ENCODE measurements at regions not wholly inside any gene's neighbourhood (a gene's known extent, or its start where the extent isn't known, plus 50 kb on each side); places are given as distances from the start of the nearest gene placed in this dataset.
"Not testable (repeated sequence)": the region's sequence is repeated elsewhere in the genome, so short reads cannot be mapped to it uniquely, and the experiment has no call there.

DNA sequence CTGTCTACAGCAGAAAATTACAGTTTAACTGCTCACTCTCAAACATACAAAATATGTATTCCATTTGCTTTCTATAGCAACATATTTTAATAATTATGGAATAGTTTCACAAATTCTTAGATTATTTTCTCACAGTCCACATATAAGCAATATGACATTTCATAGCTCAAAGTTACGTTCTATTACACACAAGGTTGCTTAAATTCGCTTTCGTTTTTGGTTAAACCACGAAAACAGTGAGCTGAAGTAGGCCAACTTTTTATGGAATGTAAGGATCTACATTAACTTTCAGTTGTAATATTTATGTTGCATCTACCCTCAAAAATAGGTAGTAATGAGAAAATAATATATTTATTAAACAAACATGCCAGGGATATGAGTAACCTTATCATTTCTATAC lies 966.0 kb upstream of the ACO1 start:
- in situ Hi-C loops (cut with HindIII; ENCODE audit: low pct_ligation_motif_present, low pct_unique_long_range_greater_than_20kb, low sequenced_read_pairs), result no loop called here

GRCh38 chr9:31443630-31444457 lies 940.6 kb upstream of the ACO1 start:
- in situ Hi-C loops (cut with HindIII; ENCODE audit: low pct_ligation_motif_present, low pct_unique_long_range_greater_than_20kb, low sequenced_read_pairs), result not testable (repeated sequence)
- peak; percentile 19 for DNase-seq

More for the DNA sequence above, 966.0 kb upstream of the ACO1 start:
- no peak for DNase-seq

GRCh38 chr9:31445357-31445756 lies 939.1 kb upstream of the ACO1 start:
- no peak for DNase-seq
- in situ Hi-C loops (cut with HindIII; ENCODE audit: low pct_ligation_motif_present, low pct_unique_long_range_greater_than_20kb, low sequenced_read_pairs), result no loop called here

DNA sequence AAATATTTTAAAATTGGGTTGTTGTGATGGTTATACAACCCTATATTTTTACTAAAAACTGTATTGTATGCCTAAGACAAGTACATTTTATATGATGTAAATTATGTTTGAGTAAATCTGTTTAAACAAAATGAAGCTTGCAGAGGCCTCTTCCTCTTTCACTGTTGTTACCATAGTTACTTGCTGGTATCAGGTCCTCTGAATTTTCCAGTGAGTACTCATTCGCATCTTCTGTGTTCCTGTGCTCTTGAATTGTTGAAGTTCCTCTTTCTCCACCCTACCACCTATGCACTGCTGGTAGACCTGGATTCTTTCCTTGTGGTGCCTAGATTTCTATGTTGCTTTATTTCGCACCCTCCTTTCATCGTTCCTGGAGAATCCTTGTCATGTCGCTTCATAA lies 938.5 kb upstream of the ACO1 start:
- in situ Hi-C loops (cut with HindIII; ENCODE audit: low pct_ligation_motif_present, low pct_unique_long_range_greater_than_20kb, low sequenced_read_pairs), result no loop called here
- no peak for DNase-seq

DNA sequence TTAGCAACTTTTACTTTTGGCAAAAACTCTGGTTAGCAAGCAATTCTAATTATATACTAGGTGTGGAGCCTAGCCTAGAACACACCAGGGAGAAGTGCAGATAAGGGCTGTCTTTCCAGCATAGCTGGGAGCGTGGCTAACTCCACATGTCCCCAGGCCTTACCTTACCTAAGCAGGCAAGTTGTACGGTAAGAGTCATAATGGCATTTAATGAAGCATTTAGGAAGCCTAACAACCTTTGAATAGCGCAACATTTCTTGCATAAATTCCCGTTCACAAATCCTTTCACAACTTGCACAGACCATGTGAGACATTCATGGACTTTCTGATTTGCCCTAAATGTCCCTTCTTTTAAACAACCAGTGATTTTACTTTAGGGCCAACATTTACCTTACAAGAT lies 917.4 kb upstream of the ACO1 start:
- DNase-seq, result no peak

GRCh38 chr9:31470051-31470450 lies 914.4 kb upstream of the ACO1 start:
- in situ Hi-C loops (cut with HindIII; ENCODE audit: low pct_ligation_motif_present, low pct_unique_long_range_greater_than_20kb, low sequenced_read_pairs), result no loop called here
- no peak for DNase-seq

More for the DNA sequence above, 917.4 kb upstream of the ACO1 start:
- in situ Hi-C loops (cut with HindIII; ENCODE audit: low pct_ligation_motif_present, low pct_unique_long_range_greater_than_20kb, low sequenced_read_pairs), result no loop called here

DNA sequence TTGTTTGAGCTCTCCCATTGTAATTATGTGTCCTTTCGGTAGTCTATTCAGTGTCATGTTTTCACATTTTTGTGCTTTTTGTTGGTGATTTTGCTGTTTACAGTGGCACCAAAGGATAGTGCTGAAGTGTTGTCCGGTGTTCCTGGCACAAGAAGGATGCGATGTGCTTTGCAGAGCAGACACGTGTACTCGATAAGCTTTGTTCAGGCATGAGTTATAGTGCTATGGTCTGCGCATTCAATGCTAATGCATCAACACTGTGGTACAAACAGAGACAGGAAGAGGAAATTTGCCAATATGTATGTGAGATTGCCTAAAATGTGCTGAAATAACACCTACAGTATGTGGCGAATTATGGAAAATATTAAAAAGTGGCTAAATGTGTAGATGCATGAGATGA lies 913.4 kb upstream of the ACO1 start:
- in situ Hi-C loops (cut with HindIII; ENCODE audit: low pct_ligation_motif_present, low pct_unique_long_range_greater_than_20kb, low sequenced_read_pairs), result no loop called here
- no peak for DNase-seq

- DNase-seq, result no peak
Measured at GRCh38 chr9:31486630-31487029, 897.8 kb upstream of the ACO1 start.

DNA sequence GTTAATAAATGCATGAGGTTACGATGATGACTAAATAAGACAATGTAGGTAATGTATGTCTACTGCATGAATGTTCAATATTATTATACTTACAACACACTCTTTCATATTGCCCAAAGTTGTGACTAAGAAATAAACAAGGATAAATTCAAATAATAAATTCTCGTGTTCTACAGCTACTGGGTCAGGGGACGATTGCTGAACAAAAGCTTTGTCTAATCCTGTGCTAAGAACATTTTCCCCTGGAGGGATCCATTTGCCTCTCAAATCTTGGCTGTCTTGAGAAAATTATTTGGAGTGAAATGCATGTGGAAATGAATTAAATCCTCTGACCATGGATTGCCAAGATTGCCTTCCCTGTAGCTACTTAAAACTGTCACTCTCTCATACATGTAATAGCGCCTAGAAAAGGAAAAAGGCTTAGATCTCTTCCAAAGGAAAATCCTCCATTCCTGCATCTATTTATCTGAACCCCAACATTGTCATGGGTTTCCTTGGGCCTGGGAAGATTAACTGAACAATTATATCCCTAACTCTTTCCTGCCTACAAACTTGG lies 893.8 kb upstream of the ACO1 start:
- in situ Hi-C loops (cut with HindIII; ENCODE audit: low pct_ligation_motif_present, low pct_unique_long_range_greater_than_20kb, low sequenced_read_pairs), result no loop called here
- no peak for DNase-seq

More at GRCh38 chr9:31486630-31487029, 897.8 kb upstream of the ACO1 start:
- in situ Hi-C loops (cut with HindIII; ENCODE audit: low pct_ligation_motif_present, low pct_unique_long_range_greater_than_20kb, low sequenced_read_pairs), result no loop called here

DNA sequence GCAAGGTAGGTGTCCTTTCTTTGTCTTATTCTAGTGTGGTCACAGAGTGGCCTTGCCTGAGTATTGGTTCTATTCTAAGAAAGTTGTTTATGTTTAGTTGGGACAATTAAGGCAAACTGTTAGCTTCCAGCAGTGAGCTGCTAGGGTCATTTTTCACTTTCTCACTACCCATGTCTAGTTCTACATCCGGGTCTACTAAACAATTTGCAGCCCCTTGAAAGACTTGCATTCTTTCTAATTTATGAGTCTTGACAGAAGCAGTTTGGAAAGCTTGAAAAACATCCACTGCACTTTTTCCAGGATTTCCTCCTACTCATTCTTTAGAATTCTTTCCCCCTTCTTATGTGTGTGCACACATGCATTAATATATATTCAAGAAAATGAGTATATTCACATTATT lies 892.2 kb upstream of the ACO1 start:
- DNase-seq, result no peak
- in situ Hi-C loops (cut with HindIII; ENCODE audit: low pct_ligation_motif_present, low pct_unique_long_range_greater_than_20kb, low sequenced_read_pairs), result no loop called here

- DNase-seq, result no peak
- in situ Hi-C loops (cut with HindIII; ENCODE audit: low pct_ligation_motif_present, low pct_unique_long_range_greater_than_20kb, low sequenced_read_pairs), result no loop called here
Measured at GRCh38 chr9:31500422-31500821, 884.0 kb upstream of the ACO1 start.

DNA sequence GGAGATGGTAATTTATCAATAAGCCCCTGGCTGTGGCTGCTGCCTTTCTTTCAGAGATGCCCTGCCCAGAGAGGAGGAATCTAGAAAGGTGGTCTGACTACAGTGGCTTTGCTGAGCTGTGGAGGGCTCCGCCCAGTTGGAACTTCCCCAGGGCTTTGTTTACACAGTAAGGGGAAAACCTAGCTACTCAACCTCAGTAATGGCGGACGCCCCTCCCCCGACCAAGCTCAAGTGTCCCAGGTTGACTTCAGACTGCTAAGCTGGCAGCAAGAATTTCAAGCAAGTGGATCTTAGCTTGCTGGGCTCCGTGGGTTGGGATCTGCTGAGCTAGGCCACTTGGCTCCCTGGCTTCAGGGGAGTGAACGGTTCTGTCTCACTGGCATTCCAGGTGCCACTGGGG lies 865.4 kb upstream of the ACO1 start:
- in situ Hi-C loops (cut with HindIII; ENCODE audit: low pct_ligation_motif_present, low pct_unique_long_range_greater_than_20kb, low sequenced_read_pairs), result no loop called here
- DNase-seq, result no peak

DNA sequence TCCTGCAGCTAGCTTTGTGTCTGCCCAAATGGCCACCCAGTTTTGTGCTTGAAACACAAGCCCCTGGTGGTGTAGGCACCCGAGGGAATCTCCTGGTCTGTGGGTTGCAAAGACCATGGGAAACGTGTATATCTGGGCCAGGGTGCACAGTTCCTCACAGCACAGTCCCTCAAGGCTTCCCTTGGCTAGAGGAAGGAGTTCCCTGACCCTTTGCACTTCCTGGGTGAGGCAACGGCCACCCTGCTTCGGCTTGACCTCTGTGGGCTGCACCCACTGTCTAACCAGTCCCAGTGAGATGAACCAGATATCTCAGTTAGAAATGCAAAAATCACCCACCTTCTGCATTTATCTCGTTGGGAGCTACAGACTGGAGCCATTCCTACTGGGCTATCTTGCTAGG lies 865.0 kb upstream of the ACO1 start:
- no peak for DNase-seq
- in situ Hi-C loops (cut with HindIII; ENCODE audit: low pct_ligation_motif_present, low pct_unique_long_range_greater_than_20kb, low sequenced_read_pairs), result no loop called here

- no peak for DNase-seq
- in situ Hi-C loops (cut with HindIII; ENCODE audit: low pct_ligation_motif_present, low pct_unique_long_range_greater_than_20kb, low sequenced_read_pairs), result no loop called here
Measured at GRCh38 chr9:31519826-31520225, 864.6 kb upstream of the ACO1 start.

DNA sequence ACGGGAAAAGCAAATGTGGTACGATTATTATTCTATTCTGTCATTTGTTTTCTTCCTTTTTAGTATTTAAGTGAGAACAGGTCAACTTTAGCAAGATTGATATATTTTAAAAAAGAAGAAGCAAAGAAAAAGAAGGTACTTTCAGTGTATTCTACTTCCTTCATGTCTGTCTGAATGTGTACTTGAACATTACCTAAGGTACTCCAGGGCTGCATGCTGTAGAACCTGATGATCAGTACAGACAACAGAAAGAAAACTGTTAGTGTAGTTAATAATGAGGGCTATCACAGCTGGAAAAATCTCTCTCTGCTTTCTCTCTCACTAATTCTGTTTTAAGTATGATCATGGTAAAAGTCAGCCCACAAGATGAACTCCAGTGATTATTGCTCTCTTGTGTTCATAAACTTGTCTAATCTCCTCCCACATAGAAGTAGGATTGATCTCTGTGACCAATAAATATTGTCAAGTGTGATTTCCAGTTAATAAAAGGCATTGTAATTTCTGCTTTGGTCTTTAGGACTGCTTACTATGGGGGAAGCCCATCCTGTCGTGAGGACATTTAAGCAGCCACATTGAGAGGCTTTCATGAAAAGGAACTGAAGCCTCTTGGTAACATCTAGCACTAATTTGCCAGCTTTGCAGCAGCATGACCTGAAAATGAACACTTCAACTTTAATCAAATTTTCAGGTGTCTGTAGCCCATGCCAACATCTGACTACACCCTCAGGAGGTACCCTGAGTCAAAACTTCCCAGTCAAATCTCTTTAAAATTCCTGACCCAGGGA lies 864.0 kb upstream of the ACO1 start:
- DNase-seq, result no peak
- in situ Hi-C loops (cut with HindIII; ENCODE audit: low pct_ligation_motif_present, low pct_unique_long_range_greater_than_20kb, low sequenced_read_pairs), result no loop called here

GRCh38 chr9:31535651-31536050 lies 848.8 kb upstream of the ACO1 start:
- no peak for DNase-seq
- in situ Hi-C loops (cut with HindIII; ENCODE audit: low pct_ligation_motif_present, low pct_unique_long_range_greater_than_20kb, low sequenced_read_pairs), result no loop called here

DNA sequence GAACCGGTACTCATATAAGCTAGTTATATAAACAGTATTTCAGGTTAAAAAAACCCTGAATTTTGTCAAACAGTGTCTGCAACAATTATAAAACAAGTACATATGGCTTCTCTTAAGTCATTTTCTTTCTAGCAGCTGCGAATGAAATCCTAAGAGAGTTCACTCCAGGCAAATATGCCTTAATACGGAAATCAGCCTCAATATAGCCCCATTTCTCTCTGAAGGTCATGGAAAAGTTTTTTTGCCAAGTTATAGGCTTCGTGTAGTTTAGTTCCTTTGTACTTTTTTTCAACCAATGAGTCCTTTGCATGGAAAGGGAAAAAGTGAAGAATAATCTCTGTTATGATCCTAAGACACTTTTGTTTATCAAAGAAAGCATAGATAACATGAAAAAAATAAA lies 848.0 kb upstream of the ACO1 start:
- in situ Hi-C loops (cut with HindIII; ENCODE audit: low pct_ligation_motif_present, low pct_unique_long_range_greater_than_20kb, low sequenced_read_pairs), result no loop called here

GRCh38 chr9:31541721-31542281 lies 842.6 kb upstream of the ACO1 start:
- in situ Hi-C loops (cut with HindIII; ENCODE audit: low pct_ligation_motif_present, low pct_unique_long_range_greater_than_20kb, low sequenced_read_pairs), result no loop called here
- DNase-seq, result no peak

More for the DNA sequence above, 848.0 kb upstream of the ACO1 start:
- DNase-seq, result no peak

DNA sequence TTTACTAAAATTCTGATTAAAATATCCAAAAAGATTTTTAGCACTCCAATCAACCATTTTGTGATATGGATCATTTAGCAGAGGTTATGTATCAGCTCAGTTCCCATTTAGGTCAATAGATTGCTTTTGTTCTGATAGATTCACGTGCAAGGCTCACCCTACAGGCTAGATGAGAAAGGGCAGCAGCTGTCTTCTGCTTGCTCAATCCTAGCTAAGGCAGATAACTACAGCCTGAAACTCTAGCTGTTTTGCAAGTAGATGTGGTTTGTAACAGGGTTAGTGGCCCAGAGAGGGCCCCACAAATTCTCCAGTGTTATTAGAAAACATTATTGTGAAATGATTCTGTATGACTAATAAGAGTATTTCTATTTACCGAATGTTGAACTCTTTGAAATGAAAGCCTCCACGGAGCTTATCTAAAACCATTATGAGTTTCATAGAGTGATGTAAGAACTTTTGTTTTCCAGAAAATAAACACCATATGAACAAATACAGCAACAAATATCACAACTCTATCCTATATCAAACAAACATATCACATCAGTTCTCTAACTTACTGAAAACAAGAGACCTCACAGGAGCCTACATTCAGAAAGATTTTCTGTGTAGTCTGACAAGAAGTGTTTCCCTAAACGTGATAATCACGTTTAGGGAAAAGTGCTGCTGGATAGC lies 841.9 kb upstream of the ACO1 start:
- DNase-seq, result peak; percentile 15
- in situ Hi-C loops (cut with HindIII; ENCODE audit: low pct_ligation_motif_present, low pct_unique_long_range_greater_than_20kb, low sequenced_read_pairs), result no loop called here

Data from ACHN (cell line).